Endothelial cell of umbilical vein (primary cell): ENCODE measurements at regions not wholly inside any gene's neighbourhood (a gene's known extent, or its start where the extent isn't known, plus 50 kb on each side); places are given as distances from the start of the nearest gene placed in this dataset.

Source experiments
- BruUV-seq: library from RNA; stranded (reverse); fragments of 400-500 nt; replicated peaks from 2 replicates; lab custom pipeline; 2021; lab: Mats Ljungman, UMichigan
- CTCF ChIA-PET: fragments of 300-600, 350-600 bp; sonication (Branson Sonifier 250); formaldehyde crosslinking; loops from one replicate; lab custom pipeline; 2021; ENCODE audit warnings: antibody characterized with exemption, inconsistent platforms; lab: Charles Lee
- POLR2A ChIA-PET: fragments of 300-600, 350-600 bp; sonication (Branson Sonifier 250); formaldehyde crosslinking; loops from one replicate; lab custom pipeline; 2021; ENCODE audit warnings: antibody characterized with exemption, inconsistent platforms; lab: Charles Lee
- DNase-seq: peaks from one replicate; pipeline ENCODE4 v3.0.0-alpha.2; 2011; ENCODE audit warnings: low read depth, low spot score
- FAIRE-seq: peaks from 2 replicates; lab custom pipeline; 2011; peaks lifted over from hg19 to GRCh38; lab: Jason Lieb, UNC
- H2AFZ ChIP-seq: 2 replicates; pipeline ENCODE4 v1.6.0; 2012; ENCODE audit warnings: low read depth, low read length, control low read depth, inconsistent platforms
- H3K27ac ChIP-seq: 2 replicates; pipeline ENCODE4 v1.5.1; 2011; ENCODE audit warnings: low read depth, mild to moderate bottlenecking, control low read depth, low read length, moderate library complexity; ENCODE audit not compliant: insufficient read depth
- H3K27me3 ChIP-seq, 2 experiments: 2 replicates each; pipeline versions ENCODE4 v1.6.0 to v1.6.1; 2011; ENCODE audit warnings: low read length in 2 of 2, mixed read lengths in 1 of 2; ENCODE audit not compliant: control insufficient read depth in 2 of 2, insufficient read depth in 2 of 2
- H3K36me3 ChIP-seq, 2 experiments: 2 replicates in 1 of 2; 3 replicates in 1 of 2; pipeline ENCODE4 v1.5.1; 2011; ENCODE audit warnings: low read length in 2 of 2, mild to moderate bottlenecking in 1 of 2, moderate library complexity in 1 of 2; ENCODE audit not compliant: control insufficient read depth in 2 of 2, insufficient read depth in 2 of 2; ENCODE audit errors: extremely low read depth in 1 of 2
- H3K4me1 ChIP-seq: 3 replicates; pipeline ENCODE4 v1.5.1; 2011; ENCODE audit warnings: mild to moderate bottlenecking, low read length; ENCODE audit not compliant: control insufficient read depth, insufficient read depth; ENCODE audit errors: extremely low read depth
- H3K4me2 ChIP-seq: 2 replicates; pipeline ENCODE4 v1.6.1; 2011; ENCODE audit warnings: low read length, control low read depth, mixed read lengths; ENCODE audit not compliant: insufficient read depth
- H3K4me3 ChIP-seq, 3 experiments: fragments of 200-600 bp in 1 of 3; sonication (generic), shearing (Covaris generic) in 1 of 3; replicated peaks in 1 of 3; 2 replicates each; pipeline ENCODE4 v1.5.1; 2011 to 2016; ENCODE audit warnings: control low read depth in 3 of 3, low read length in 3 of 3, mild to moderate bottlenecking in 2 of 3, inconsistent platforms in 1 of 3, low read depth in 1 of 3, moderate library complexity in 1 of 3; ENCODE audit not compliant: insufficient read depth in 1 of 3
- H3K79me2 ChIP-seq: 2 replicates; pipeline ENCODE4 v1.6.0; 2012; ENCODE audit warnings: low read length, inconsistent platforms; ENCODE audit not compliant: control insufficient read depth, insufficient read depth
- H3K9ac ChIP-seq: replicated peaks from 2 replicates; pipeline ENCODE3; 2011; ENCODE audit warnings: low read length, control low read depth; ENCODE audit not compliant: insufficient read depth; ENCODE audit errors: extremely low read depth
- H3K9me1 ChIP-seq: replicated peaks from 3 replicates; pipeline ENCODE4 v1.6.0; 2011; ENCODE audit warnings: mild to moderate bottlenecking, low read length; ENCODE audit not compliant: control insufficient read depth, insufficient read depth; ENCODE audit errors: extremely low read depth
- H3K9me3 ChIP-seq: replicated peaks from 2 replicates; pipeline ENCODE4 v1.5.1; 2012; ENCODE audit warnings: low read length, inconsistent platforms; ENCODE audit not compliant: control insufficient read depth, insufficient read depth
- H4K20me1 ChIP-seq: replicated peaks from 2 replicates; pipeline ENCODE3; 2011; ENCODE audit warnings: mild to moderate bottlenecking, low read length; ENCODE audit not compliant: control insufficient read depth, insufficient read depth; ENCODE audit errors: extremely low read depth
- EZH2 ChIP-seq: IDR thresholded peaks from 2 replicates; pipeline ENCODE4 v1.6.1; 2012; ENCODE audit warnings: borderline replicate concordance, low read depth, mild to moderate bottlenecking, moderate library complexity, low read length, inconsistent platforms; ENCODE audit not compliant: severe bottlenecking
- FOS ChIP-seq: IDR thresholded peaks from 2 replicates; pipeline ENCODE4 v1.6.1; 2011; ENCODE audit warnings: mild to moderate bottlenecking, low read length, moderate library complexity, borderline replicate concordance; ENCODE audit not compliant: insufficient read depth
- GATA2 ChIP-seq: IDR thresholded peaks from 2 replicates; pipeline ENCODE4 v1.7.0; 2011; ENCODE audit warnings: low read depth, mild to moderate bottlenecking, moderate library complexity, mixed read lengths, low read length; ENCODE audit not compliant: insufficient read length, insufficient read depth
- JUN ChIP-seq: IDR thresholded peaks from 2 replicates; pipeline ENCODE4 v1.6.1; 2011; ENCODE audit warnings: borderline replicate concordance, low read depth; ENCODE audit not compliant: insufficient read length, insufficient read depth
- MYC ChIP-seq: IDR thresholded peaks from one replicate; pipeline ENCODE4 v1.6.1; 2011; ENCODE audit warnings: mild to moderate bottlenecking, low read depth, low read length
- POLR2A ChIP-seq: IDR thresholded peaks from 2 replicates; pipeline ENCODE4 v1.6.1; 2012; ENCODE audit warnings: low read depth, mild to moderate bottlenecking, control low read depth, low read length
- POLR2AphosphoS5 ChIP-seq: IDR thresholded peaks from 2 replicates; pipeline ENCODE4 v1.6.1; 2012; ENCODE audit warnings: low read depth, mild to moderate bottlenecking, control low read depth, low read length, moderate library complexity; ENCODE audit not compliant: insufficient read depth
- dilution Hi-C: fragments of 300-500 bp; cut with MboI; formaldehyde crosslinking; loops from one replicate; pipeline ENCODE4 v1.15.0; 2019; ENCODE audit warnings: low sequenced_read_pairs; ENCODE audit not compliant: extremely low pct_ligation_motif_present
- intact Hi-C: fragments of 100-400 bp; cut with micrococcal nuclease; formaldehyde crosslinking; loops from one replicate; pipeline ENCODE4 v1.10.0; 2022
- TF ChIP-seq, protein P1 (sequence below): IDR thresholded peaks from 2 replicates; pipeline ENCODE4 v1.6.1; 2011; ENCODE audit not compliant: insufficient read depth, insufficient read length
- TF ChIP-seq, protein P2 (sequence below), 2 donors: IDR thresholded peaks; 1 replicate in 1 of 2; 2 replicates in 1 of 2; pipeline ENCODE4 v1.5.1; 2011; ENCODE audit warnings: low read length in 2 of 2, mild to moderate bottlenecking in 2 of 2, moderate library complexity in 2 of 2, control low read depth in 1 of 2, inconsistent platforms in 1 of 2, low read depth in 1 of 2; ENCODE audit not compliant: insufficient read depth in 1 of 2; ENCODE audit errors: extremely low read depth in 1 of 2

DNA sequence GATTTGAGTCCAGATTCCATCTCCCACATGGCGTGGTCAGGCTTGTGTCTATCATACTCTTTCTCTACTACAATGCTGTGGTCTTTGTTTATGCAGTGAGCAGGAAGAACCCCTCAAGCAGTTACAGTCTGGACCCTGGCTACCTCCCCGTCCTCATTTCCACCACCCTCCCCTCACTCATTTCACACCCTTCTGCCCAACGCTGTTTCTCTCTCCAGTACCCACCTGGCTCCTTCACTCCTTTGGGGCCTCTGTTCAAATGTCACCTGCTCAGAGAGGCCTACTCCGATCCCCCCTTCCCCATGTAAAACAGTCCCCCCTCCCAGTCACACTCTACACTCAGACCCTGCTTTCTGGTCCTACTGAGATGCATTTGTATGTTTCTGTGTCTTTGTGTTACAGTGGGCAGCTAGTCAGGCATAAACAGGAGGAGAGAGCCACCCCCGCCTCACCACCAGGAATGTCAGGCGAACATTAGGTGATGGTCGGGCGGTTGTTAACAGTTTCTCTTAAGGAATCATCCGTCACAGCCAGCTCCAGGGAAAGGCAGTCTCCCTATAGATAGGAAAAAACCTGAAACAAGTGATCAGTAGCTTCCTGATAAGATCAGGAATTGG lies 53.7 kb upstream of the CA12 start:
- Histone ChIP-seq H3K4me2 (no peak overlapping the region), H2AFZ (no peak overlapping the region), H3K4me3 (no peak overlapping the region), H4K20me1 (no peaks in the 10 kb centered on the region), H3K9me1 (no peaks in the 10 kb centered on the region), H3K27ac (no peak overlapping the region), H3K4me1 (peaks cover 8% of the 10 kb centered on the region), H3K36me3 (no peaks in the 10 kb centered on the region), H3K79me2 (no peaks in the 10 kb centered on the region), H3K9ac (no peak overlapping the region), H3K27me3 (no peaks in the 10 kb centered on the region), H3K9me3 (no peaks in the 10 kb centered on the region)
- CTCF ChIA-PET: interaction anchor here (0.9 to 1.1 kb wide), 2 partner anchors 10 to 66 kb away, joined by 3 to 4 read pairs; no protein-coding TSS in a partner anchor
- DNase-seq (no peak), FAIRE-seq (no peak)
- intact Hi-C loops: no loop called here
- POLR2A ChIA-PET: no interaction called here
- dilution Hi-C loops: no loop called here
- TF ChIP-seq GATA2: no peak
- BruUV-seq: no TSS peak

DNA sequence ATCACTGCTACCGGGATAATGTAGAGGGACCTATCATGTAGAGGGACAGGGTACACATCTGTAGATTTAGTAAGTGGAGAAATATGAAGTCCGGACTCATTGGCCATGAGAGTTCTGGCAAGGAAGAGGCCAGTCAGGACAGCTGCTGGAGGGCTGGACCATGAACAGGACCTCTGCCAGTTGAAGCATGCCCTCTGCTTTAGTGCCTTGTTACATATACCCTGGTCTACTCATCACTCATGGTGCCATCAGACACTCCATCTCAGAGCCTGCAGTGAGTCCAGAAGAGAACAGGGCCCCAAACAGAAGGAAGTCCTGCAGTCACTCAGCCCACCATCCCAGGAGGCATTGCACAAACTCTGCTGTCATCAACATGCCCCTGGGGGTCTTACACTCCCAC lies 54.7 kb upstream of the CA12 start:
- CTCF ChIA-PET: interaction anchor here (1.2 kb wide), 2 partner anchors 34 to 51 kb away, joined by 3 read pairs; no protein-coding TSS in a partner anchor
- POLR2A ChIA-PET: no interaction called here
- dilution Hi-C loops (no loop called here), intact Hi-C loops (no loop called here)
- TF ChIP-seq, protein P1, sequence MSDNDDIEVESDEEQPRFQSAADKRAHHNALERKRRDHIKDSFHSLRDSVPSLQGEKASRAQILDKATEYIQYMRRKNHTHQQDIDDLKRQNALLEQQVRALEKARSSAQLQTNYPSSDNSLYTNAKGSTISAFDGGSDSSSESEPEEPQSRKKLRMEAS: no peak
- TF ChIP-seq POLR2A (no peak), POLR2AphosphoS5 (no peak), EZH2 (no peak), GATA2 (no peak), MYC (no peak), FOS (no peak), JUN (no peak)
- TF ChIP-seq, protein P2, sequence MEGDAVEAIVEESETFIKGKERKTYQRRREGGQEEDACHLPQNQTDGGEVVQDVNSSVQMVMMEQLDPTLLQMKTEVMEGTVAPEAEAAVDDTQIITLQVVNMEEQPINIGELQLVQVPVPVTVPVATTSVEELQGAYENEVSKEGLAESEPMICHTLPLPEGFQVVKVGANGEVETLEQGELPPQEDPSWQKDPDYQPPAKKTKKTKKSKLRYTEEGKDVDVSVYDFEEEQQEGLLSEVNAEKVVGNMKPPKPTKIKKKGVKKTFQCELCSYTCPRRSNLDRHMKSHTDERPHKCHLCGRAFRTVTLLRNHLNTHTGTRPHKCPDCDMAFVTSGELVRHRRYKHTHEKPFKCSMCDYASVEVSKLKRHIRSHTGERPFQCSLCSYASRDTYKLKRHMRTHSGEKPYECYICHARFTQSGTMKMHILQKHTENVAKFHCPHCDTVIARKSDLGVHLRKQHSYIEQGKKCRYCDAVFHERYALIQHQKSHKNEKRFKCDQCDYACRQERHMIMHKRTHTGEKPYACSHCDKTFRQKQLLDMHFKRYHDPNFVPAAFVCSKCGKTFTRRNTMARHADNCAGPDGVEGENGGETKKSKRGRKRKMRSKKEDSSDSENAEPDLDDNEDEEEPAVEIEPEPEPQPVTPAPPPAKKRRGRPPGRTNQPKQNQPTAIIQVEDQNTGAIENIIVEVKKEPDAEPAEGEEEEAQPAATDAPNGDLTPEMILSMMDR (IDR thresholded peaks at IDR 0.05; ENCODE audit: extremely low read depth in 1 of 2, insufficient read depth in 1 of 2, low read depth in 1 of 2, low read length in 2 of 2): no peak
- Histone ChIP-seq H3K27me3 (no peaks in the 10 kb centered on the region), H3K27ac (no peak overlapping the region), H3K4me2 (no peak overlapping the region), H3K9ac (no peak overlapping the region), H3K9me1 (no peaks in the 10 kb centered on the region), H2AFZ (peak overlapping the region; percentile 85), H3K4me1 (peaks cover 8% of the 10 kb centered on the region), H3K79me2 (no peaks in the 10 kb centered on the region), H4K20me1 (no peaks in the 10 kb centered on the region), H3K36me3 (no peaks in the 10 kb centered on the region), H3K9me3 (no peaks in the 10 kb centered on the region), H3K4me3 (no peak overlapping the region)
- no peak for FAIRE-seq
- no peak for DNase-seq
- BruUV-seq: no TSS peak
